Stomach (tissue), 4 donors: ENCODE measurements at regions not wholly inside any gene's neighbourhood (a gene's known extent, or its start where the extent isn't known, plus 50 kb on each side); places are given as distances from the start of the nearest gene placed in this dataset.

Source experiments
- CTCF ChIP-seq, 7 experiments: fragments of 450-650 bp in 4 of 7; fragments of 200-600 bp in 3 of 7; sonication (generic) in 3 of 7; IDR thresholded peaks; one replicate each; pipeline ENCODE4 v1.5.1; 2016 to 2019; ENCODE audit warnings: antibody characterized with exemption in 7 of 7, control low read depth in 2 of 7, mild to moderate bottlenecking in 1 of 7
- POLR2A ChIP-seq, 4 donors: fragments of 450-650 bp; IDR thresholded peaks; one replicate each; pipeline ENCODE4 v1.6.1; 2016; ENCODE audit warnings: antibody characterized with exemption in 4 of 4, control low read depth in 2 of 4, mild to moderate bottlenecking in 1 of 4, moderate library complexity in 1 of 4

- TF ChIP-seq CTCF (IDR thresholded peaks at IDR 0.05) (no peak), POLR2A (IDR thresholded peaks at IDR 0.05) (no peak)
Measured at GRCh38 chr5:74085782-74086181, 459.8 kb downstream of the ARHGEF28 start.
